Fibroblast of lung (primary cell): ENCODE measurements at regions not wholly inside any gene's neighbourhood (a gene's known extent, or its start where the extent isn't known, plus 50 kb on each side); places are given as distances from the start of the nearest gene placed in this dataset.

ENCODE experiments used
- CTCF ChIP-seq, 2 donors: IDR thresholded peaks in 1 of 2; conservative IDR thresholded peaks in 1 of 2; 1 replicate in 1 of 2; 2 replicates in 1 of 2; pipeline ENCODE4 v1.5.1; 2011 to 2012; ENCODE audit warnings: low read length in 2 of 2, control low read depth in 1 of 2, inconsistent platforms in 1 of 2, low read depth in 1 of 2, mild to moderate bottlenecking in 1 of 2
- EZH2 ChIP-seq: IDR thresholded peaks from 2 replicates; pipeline ENCODE4 v1.5.1; 2012; ENCODE audit warnings: low read length, control low read depth, mild to moderate bottlenecking; ENCODE audit errors: missing control alignments

GRCh38 chr1:29453502-29454240 is 217.3 kb downstream of the PTPRU start:
- peak; percentile 23 to 45 for TF ChIP-seq CTCF (conservative IDR thresholded peaks at IDR 0.05 in 1 of 2, IDR thresholded peaks at IDR 0.05 in 1 of 2; ENCODE audit: low read depth in 1 of 2, low read length in 2 of 2)
- no peak for TF ChIP-seq EZH2
